HL-60 (cell line): ENCODE measurements at regions not wholly inside any gene's neighbourhood (a gene's known extent, or its start where the extent isn't known, plus 50 kb on each side); places are given as distances from the start of the nearest gene placed in this dataset.

ENCODE experiments used
- POLR2AphosphoS5 ChIP-seq: IDR thresholded peaks from 2 replicates; pipeline ENCODE4 v1.6.1; 2012; ENCODE audit warnings: low read depth
- TF ChIP-seq, protein P1 (sequence below): IDR thresholded peaks from one replicate; pipeline ENCODE4 v1.5.1; 2011; ENCODE audit warnings: low read length, control low read depth, inconsistent platforms; ENCODE audit not compliant: insufficient read depth
- TF ChIP-seq, protein P2 (sequence below): IDR thresholded peaks from 2 replicates; pipeline ENCODE4 v1.6.1; 2012; ENCODE audit warnings: low read depth; ENCODE audit not compliant: insufficient replicate concordance

DNA sequence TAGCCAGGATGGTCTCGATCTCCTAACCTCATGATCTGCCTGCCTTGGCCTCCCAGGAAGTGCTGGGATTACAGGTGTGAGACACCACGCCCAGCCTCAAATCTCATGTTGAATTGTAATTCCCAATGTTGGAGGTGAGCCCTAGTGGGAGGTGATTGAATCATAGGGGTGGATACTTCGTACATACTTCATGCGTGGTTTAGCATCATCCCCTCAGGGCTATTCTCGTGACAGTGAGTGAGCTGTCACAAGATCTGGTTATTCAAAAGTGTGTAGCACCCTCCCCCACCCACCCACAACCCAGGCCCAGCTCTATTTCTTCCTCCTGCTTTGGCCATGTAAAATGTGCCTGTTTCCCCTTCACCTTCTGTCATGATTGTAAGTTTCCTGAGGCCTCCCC, 236.9 kb upstream of the IL12A start:
- TF ChIP-seq, protein P1, sequence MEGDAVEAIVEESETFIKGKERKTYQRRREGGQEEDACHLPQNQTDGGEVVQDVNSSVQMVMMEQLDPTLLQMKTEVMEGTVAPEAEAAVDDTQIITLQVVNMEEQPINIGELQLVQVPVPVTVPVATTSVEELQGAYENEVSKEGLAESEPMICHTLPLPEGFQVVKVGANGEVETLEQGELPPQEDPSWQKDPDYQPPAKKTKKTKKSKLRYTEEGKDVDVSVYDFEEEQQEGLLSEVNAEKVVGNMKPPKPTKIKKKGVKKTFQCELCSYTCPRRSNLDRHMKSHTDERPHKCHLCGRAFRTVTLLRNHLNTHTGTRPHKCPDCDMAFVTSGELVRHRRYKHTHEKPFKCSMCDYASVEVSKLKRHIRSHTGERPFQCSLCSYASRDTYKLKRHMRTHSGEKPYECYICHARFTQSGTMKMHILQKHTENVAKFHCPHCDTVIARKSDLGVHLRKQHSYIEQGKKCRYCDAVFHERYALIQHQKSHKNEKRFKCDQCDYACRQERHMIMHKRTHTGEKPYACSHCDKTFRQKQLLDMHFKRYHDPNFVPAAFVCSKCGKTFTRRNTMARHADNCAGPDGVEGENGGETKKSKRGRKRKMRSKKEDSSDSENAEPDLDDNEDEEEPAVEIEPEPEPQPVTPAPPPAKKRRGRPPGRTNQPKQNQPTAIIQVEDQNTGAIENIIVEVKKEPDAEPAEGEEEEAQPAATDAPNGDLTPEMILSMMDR = no peak
- TF ChIP-seq, protein P2, sequence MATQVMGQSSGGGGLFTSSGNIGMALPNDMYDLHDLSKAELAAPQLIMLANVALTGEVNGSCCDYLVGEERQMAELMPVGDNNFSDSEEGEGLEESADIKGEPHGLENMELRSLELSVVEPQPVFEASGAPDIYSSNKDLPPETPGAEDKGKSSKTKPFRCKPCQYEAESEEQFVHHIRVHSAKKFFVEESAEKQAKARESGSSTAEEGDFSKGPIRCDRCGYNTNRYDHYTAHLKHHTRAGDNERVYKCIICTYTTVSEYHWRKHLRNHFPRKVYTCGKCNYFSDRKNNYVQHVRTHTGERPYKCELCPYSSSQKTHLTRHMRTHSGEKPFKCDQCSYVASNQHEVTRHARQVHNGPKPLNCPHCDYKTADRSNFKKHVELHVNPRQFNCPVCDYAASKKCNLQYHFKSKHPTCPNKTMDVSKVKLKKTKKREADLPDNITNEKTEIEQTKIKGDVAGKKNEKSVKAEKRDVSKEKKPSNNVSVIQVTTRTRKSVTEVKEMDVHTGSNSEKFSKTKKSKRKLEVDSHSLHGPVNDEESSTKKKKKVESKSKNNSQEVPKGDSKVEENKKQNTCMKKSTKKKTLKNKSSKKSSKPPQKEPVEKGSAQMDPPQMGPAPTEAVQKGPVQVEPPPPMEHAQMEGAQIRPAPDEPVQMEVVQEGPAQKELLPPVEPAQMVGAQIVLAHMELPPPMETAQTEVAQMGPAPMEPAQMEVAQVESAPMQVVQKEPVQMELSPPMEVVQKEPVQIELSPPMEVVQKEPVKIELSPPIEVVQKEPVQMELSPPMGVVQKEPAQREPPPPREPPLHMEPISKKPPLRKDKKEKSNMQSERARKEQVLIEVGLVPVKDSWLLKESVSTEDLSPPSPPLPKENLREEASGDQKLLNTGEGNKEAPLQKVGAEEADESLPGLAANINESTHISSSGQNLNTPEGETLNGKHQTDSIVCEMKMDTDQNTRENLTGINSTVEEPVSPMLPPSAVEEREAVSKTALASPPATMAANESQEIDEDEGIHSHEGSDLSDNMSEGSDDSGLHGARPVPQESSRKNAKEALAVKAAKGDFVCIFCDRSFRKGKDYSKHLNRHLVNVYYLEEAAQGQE = no peak
- TF ChIP-seq POLR2AphosphoS5 = no peak
